OCI-M2 (cell line): ENCODE measurements at regions not wholly inside any gene's neighbourhood (a gene's known extent, or its start where the extent isn't known, plus 50 kb on each side); places are given as distances from the start of the nearest gene placed in this dataset.
"Not testable (repeated sequence)": the region's sequence is repeated elsewhere in the genome, so short reads cannot be mapped to it uniquely, and the experiment has no call there.

Experiments
- DNase-seq: peaks from one replicate; lab custom pipeline; 2025; ENCODE audit not compliant: unreplicated experiment; lab: John Stamatoyannopoulos, UW

- DNase-seq = no peak
Observed at GRCh38 chr5:101783241-101784013, 512.7 kb downstream of the SLCO4C1 start.

DNA sequence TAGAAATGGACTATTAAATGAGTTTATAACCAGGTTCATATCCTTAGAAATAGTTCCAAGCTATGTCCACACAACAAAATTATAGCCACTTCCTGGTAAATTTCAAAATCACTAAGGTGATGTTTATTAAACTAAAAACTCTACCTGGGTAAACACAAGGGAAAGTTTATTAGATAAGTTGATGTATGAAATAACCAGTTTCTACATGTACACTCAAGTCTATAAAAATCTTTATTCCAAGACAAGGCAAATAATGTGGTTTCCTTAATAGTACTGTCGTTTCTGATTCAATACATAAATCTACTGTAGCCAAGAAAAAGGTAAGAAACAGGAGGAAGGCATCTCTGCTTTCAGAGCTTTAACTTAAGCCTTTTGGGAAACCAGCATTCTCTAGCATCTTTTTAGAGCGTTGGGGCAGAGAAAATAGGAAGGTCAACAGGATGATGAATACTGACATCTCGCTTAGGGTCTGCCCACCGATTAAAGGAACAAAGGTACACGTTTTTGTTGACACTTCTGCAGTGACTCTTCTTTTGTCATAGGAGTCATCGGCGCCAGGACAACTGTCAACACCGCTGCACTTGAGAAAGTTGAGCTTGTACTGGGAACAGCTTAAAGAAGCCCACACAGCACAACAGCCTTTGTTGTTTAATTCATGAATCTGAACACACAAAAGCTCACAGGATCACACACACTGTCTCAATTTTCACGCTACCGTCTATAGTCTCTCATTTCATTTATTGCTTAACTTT is 513.6 kb downstream of the SLCO4C1 start:
- DNase-seq = no peak

- no peak for DNase-seq
Observed at GRCh38 chr5:101751105-101751504, 545.0 kb downstream of the SLCO4C1 start.

DNA sequence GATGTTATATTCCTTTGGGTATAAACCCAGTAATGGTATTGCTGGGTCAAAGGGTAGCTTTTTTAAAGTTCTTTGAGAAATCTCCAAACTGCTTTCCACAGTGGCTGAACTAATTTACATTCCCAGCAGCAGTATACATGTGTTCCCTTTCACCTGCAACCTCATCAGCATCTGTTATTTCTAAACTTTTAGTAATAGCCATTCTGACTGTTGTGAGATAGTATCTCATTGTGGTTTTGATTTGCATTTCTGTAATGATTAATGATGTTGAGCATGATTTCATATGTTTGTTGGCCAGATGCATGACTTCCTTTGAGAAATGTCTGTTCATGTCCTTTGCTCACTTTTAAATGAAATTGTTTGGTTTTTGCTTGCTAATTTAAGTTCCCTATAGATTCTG is 553.1 kb downstream of the SLCO4C1 start:
- not testable (repeated sequence) for DNase-seq

GRCh38 chr5:101728933-101729332 is 567.2 kb downstream of the SLCO4C1 start:
- DNase-seq = no peak

GRCh38 chr5:101721543-101721942 is 574.5 kb downstream of the SLCO4C1 start:
- DNase-seq = no peak

GRCh38 chr5:101720033-101720432 is 576.1 kb downstream of the SLCO4C1 start:
- no peak for DNase-seq

DNA sequence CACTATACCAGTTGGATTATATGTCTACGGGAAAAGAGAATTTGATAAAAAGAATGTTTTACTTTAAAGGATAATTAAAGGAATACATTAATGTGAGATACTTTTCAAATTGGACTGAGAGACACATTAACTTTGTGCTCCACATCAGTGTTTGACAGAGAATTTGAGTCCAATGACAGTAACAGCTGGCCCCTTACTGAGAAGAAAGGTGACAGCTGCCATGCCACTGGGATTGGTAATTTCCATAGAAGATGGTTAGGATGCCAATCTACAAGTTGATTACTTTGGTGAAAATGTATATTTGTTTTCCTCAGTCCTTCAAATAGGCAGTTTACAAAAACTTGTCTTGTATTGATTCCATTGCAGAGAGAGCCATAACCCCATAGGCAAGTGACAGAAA is 578.4 kb downstream of the SLCO4C1 start:
- no peak for DNase-seq

- no peak for DNase-seq
Observed at GRCh38 chr5:101716941-101717340, 579.1 kb downstream of the SLCO4C1 start.

DNA sequence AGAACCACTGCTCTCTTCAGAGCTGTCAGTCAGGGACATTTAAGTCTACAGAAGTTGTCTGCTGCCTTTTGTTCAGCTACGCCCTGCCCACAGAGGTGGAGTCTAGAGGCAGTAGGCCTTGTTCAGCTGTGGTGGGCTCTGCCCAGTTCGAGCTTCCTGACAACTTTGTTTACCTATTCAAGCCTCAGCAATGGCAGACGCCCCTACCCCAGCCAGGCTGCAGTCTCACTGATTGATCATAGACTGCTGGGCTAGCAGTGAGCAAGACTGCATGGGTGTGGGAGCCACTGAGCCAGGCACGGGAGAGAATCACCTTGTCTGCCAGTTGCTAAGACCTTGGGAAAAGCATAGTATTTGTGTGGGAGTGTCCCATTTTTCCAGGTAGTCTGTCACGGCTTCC is 580.3 kb downstream of the SLCO4C1 start:
- DNase-seq = not testable (repeated sequence)

DNA sequence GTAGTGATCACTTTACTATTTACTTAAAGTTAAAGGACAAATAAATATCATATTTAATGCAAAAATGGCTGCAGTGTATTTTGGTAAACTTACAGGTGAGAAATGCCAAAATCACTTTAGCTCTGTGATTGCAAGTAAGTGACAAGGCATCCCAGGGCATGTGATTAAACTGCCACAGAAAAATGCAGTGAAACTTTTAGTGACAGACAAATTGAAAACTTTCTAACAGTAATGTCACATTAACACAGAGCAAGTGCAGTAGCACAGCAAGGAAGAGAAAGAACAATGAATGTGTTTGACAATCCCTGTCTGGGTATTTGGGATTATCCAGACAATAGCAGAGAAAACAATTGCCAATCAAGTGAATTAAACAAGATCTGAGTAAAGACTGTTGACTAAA is 606.8 kb downstream of the SLCO4C1 start:
- DNase-seq = no peak

DNA sequence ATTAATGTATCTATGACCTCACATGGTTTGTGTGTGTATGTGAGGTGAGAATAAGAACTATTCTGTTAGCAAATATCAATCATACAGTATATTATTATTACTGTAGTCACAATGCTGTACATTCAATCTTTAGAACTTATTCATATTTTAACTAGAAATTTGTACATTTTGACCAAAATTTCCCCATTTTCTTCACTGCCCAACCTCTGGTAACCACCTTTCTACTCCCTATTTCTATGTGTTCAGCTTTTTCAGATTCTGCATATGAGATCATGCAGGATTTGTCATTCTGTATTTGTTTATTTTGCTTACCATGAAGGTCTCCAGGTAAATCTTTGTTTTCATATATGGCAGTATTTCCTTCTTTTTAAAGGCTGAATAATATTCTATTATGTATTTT is 607.9 kb downstream of the SLCO4C1 start:
- DNase-seq = no peak

GRCh38 chr5:101687349-101687985 is 608.6 kb downstream of the SLCO4C1 start:
- no peak for DNase-seq

- no peak for DNase-seq
Observed at GRCh38 chr5:101686536-101687157, 609.4 kb downstream of the SLCO4C1 start.

- DNase-seq = no peak
Observed at GRCh38 chr5:101679816-101680215, 616.3 kb downstream of the SLCO4C1 start.

DNA sequence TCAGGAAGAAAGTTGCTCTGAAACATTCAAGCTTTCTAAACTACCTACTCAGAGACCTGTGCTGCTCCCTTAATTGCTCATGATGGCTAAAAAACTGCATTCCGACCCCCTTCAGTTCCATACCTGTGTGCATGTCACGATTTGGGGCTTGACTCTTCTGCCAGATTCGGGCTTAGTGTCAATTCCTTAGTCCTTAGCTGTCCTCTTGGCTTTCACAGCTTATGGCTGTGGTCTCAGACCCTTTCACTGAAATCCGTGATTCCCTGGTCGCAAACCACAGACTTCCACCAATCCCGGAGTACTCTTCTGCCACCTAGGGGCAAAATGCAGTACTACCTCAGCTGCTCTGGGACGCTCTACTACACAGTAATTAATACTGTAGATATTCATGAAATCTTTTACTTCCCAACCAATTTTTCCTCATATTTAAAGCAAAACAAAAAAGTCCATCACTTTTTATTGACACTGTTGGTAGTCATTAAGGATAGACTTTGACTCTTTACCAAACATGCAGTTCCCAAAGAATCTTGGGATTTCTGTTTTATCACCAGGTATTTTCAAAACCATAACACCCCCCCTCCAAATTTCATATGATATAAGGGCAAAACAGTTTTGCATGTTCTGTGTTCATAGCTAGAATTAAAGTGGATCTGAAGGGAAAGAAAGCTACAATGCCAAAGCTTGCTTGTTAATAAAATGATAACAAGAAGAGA is 617.4 kb downstream of the SLCO4C1 start:
- DNase-seq = no peak

- no peak for DNase-seq
Observed at GRCh38 chr5:101677961-101678360, 618.1 kb downstream of the SLCO4C1 start.

DNA sequence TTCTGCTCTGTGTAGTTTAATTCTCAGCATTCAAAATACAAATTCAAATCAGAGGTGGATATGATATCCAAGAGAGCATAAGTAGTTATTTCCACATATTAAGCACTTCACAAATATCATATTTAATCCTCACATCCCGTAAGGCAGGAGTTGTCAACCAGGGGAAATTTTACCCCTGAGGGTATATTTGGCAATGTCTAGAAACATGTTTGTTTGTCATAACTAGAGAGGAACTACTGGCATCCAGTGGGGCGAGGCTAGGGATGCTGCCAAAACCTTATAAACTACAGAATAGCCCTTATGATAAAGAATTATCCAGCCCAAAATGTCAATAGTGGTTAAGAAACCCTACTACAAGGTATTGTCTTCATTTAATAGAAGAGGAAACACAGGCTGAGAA is 619.4 kb downstream of the SLCO4C1 start:
- no peak for DNase-seq

DNA sequence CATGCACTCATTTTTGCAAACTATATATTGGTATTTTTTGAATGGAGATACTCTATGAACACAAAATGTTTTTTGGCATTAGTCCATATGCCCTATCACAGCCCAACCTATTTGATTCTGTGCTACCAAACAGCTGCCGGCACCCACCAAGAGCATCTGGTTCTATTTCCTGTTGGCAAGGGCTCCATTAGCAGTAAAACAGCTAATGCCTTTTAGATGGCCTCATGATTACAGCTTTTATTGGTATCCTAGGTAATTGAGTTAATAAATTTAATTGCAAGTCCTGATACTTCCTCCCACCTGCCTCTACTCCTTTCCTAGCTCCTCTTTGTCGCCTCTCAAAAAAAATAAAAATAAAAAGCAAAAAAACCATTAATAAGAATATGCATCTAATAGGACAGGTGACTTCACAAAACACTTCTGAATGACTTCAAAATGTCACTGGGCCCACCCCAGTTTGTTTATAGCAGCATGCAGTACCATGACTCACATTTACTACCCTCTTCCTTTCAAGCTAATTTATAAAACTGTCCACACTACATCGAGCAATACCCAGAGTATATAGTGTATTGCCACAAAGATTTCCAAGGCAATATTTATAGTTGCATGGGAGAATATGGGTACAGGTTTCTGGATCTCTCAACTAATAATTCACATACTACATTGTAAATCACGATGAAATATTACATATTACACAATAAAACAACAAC is 620.4 kb downstream of the SLCO4C1 start:
- no peak for DNase-seq

DNA sequence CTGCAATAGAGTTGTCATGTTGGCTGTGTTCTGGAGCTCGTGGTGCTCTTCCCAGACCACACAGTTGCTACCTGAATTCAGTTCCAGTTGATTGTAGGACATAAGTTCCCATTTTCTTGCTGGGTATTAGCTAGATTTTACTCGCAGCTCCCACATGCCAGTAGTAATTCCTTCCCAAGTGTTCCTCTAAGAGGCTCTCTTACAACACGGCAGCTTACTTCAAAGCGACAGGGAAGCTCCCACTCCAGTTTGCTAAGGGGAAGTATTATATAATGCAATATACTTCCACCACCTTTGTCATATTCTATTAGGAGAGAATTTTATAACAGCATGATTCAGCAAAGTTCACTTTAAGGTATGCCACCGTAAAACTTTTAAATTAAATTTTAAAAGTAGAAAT is 623.0 kb downstream of the SLCO4C1 start:
- no peak for DNase-seq
